OCI-LY7 (cell line): ENCODE measurements at regions not wholly inside any gene's neighbourhood (a gene's known extent, or its start where the extent isn't known, plus 50 kb on each side); places are given as distances from the start of the nearest gene placed in this dataset.

Source experiments
- BruUV-seq: library from RNA; stranded (reverse); fragments of 400-500 nt; replicated peaks from 2 replicates; lab custom pipeline; 2021; lab: Mats Ljungman, UMichigan
- CTCF ChIA-PET: fragments of 300-600 bp; sonication (Branson Sonifier 250); formaldehyde crosslinking; loops from one replicate; lab custom pipeline; 2022; ENCODE audit warnings: antibody characterized with exemption; ENCODE audit not compliant: unreplicated experiment; lab: Charles Lee
- POLR2A ChIA-PET: fragments of 300-600 bp; sonication (Branson Sonifier 250); formaldehyde crosslinking; loops from one replicate; lab custom pipeline; 2022; ENCODE audit warnings: antibody characterized with exemption; lab: Charles Lee
- DNase-seq: peaks from one replicate; pipeline ENCODE4 v3.0.0-alpha.2; 2015; ENCODE audit warnings: low spot score
- H2AFZ ChIP-seq: fragments of 200-600 bp; sonication (generic), shearing (Covaris generic); 2 replicates; pipeline ENCODE4 v1.6.1; 2014; ENCODE audit warnings: mild to moderate bottlenecking, antibody characterized with exemption, low read length, moderate library complexity
- H3K27ac ChIP-seq: fragments of 200-600 bp; sonication (generic); 2 replicates; pipeline ENCODE4 v1.5.1; 2014; ENCODE audit warnings: mixed run types, low read depth, mild to moderate bottlenecking, moderate library complexity, low read length, inconsistent platforms; ENCODE audit not compliant: poor library complexity, severe bottlenecking
- H3K36me3 ChIP-seq: fragments of 200-600 bp; sonication (generic); 2 replicates; pipeline ENCODE4 v1.6.1; 2014; ENCODE audit warnings: mild to moderate bottlenecking, antibody characterized with exemption, low read length, moderate library complexity, mixed read lengths; ENCODE audit not compliant: insufficient read depth
- H3K4me1 ChIP-seq: fragments of 200-600 bp; sonication (generic); 2 replicates; pipeline ENCODE4 v1.5.1; 2014; ENCODE audit warnings: mild to moderate bottlenecking, low read length; ENCODE audit not compliant: insufficient read depth, poor library complexity, severe bottlenecking
- H3K4me2 ChIP-seq: fragments of 200-600 bp; sonication (generic); 2 replicates; pipeline ENCODE4 v1.6.1; 2014; ENCODE audit warnings: mild to moderate bottlenecking, low read length
- H3K4me3 ChIP-seq: fragments of 200-600 bp; sonication (generic); 2 replicates; pipeline ENCODE4 v1.5.1; 2014; ENCODE audit warnings: mild to moderate bottlenecking, low read depth, low read length; ENCODE audit not compliant: poor library complexity, severe bottlenecking
- H3K79me2 ChIP-seq: fragments of 200-600 bp; sonication (generic); 2 replicates; pipeline ENCODE4 v1.6.1; 2016; ENCODE audit warnings: low read depth, mild to moderate bottlenecking, low read length, moderate library complexity, mixed read lengths; ENCODE audit not compliant: insufficient read depth
- H3K9me2 ChIP-seq: fragments of 200-600 bp; sonication (generic); 2 replicates; pipeline ENCODE4 v1.6.1; 2016; ENCODE audit warnings: mild to moderate bottlenecking, low read length, mixed read lengths; ENCODE audit not compliant: insufficient read depth
- H3K9me3 ChIP-seq: fragments of 200-600 bp; sonication (generic); 2 replicates; pipeline ENCODE4 v1.6.1; 2014; ENCODE audit warnings: mild to moderate bottlenecking, mixed run types, low read length, mixed read lengths
- H4K20me1 ChIP-seq: fragments of 200-600 bp; sonication (generic); 2 replicates; pipeline ENCODE4 v1.6.1; 2014; ENCODE audit warnings: mild to moderate bottlenecking, antibody characterized with exemption, low read length, moderate library complexity, mixed read lengths; ENCODE audit not compliant: insufficient read depth
- CTCF ChIP-seq: fragments of 200-600 bp; sonication (generic); conservative IDR thresholded peaks from 2 replicates; pipeline ENCODE4 v1.5.1; 2014; ENCODE audit warnings: mild to moderate bottlenecking, antibody characterized with exemption, low read length, moderate library complexity, mixed read lengths
- EZH2phosphoT487 ChIP-seq: fragments of 200-600 bp; sonication (generic); IDR thresholded peaks from 2 replicates; pipeline ENCODE4 v1.6.1; 2018; ENCODE audit warnings: low read depth, borderline replicate concordance, mild to moderate bottlenecking, mixed run types, antibody characterized with exemption, low read length, moderate library complexity, mixed read lengths
- intact Hi-C: fragments of 100-400 bp; cut with micrococcal nuclease; formaldehyde crosslinking; loops from one replicate; pipeline ENCODE4 v1.10.0; 2022; ENCODE audit not compliant: unreplicated experiment

GRCh38 chr1:181872562-181872961, 188.9 kb downstream of the ZNF648 start:
- no peak for DNase-seq
- intact Hi-C loops: no loop called here
- Histone ChIP-seq H3K9me3 (no peaks in the 10 kb centered on the region), H2AFZ (no peak overlapping the region), H3K4me3 (no peak overlapping the region), H3K9me2 (no peaks in the 10 kb centered on the region), H3K36me3 (no peaks in the 10 kb centered on the region), H3K4me1 (no peaks in the 10 kb centered on the region), H3K27ac (no peak overlapping the region), H4K20me1 (no peaks in the 10 kb centered on the region), H3K4me2 (no peak overlapping the region), H3K79me2 (no peaks in the 10 kb centered on the region)
- no TSS peak for BruUV-seq
- TF ChIP-seq CTCF (no peak), EZH2phosphoT487 (no peak)
- CTCF ChIA-PET: no interaction called here
- POLR2A ChIA-PET: interaction anchor here (0.7 kb wide), 1 partner anchor 149 kb away, joined by 3 read pairs; no protein-coding TSS in a partner anchor

- no peaks in the 10 kb centered on the region for H3K36me3 ChIP-seq
- no peak overlapping the region for H3K4me2 ChIP-seq
- H3K4me1 ChIP-seq: no peaks in the 10 kb centered on the region
- no peaks in the 10 kb centered on the region for H4K20me1 ChIP-seq
- no peak overlapping the region for H3K4me3 ChIP-seq
- no TSS peak for BruUV-seq
- ChIA-PET CTCF (no interaction called here), POLR2A (no interaction called here)
- TF ChIP-seq CTCF: no peak
- TF ChIP-seq EZH2phosphoT487: no peak
- intact Hi-C loops: no loop called here
- no peaks in the 10 kb centered on the region for H3K9me2 ChIP-seq
- H3K79me2 ChIP-seq: no peaks in the 10 kb centered on the region
- no peak overlapping the region for H3K27ac ChIP-seq
- no peaks in the 10 kb centered on the region for H3K9me3 ChIP-seq
- no peak overlapping the region for H2AFZ ChIP-seq
- no peak for DNase-seq
Measured at GRCh38 chr1:181863736-181864135, 197.8 kb downstream of the ZNF648 start.

GRCh38 chr1:181863006-181863405, 198.5 kb downstream of the ZNF648 start:
- no peaks in the 10 kb centered on the region for H3K79me2 ChIP-seq
- no peaks in the 10 kb centered on the region for H3K9me2 ChIP-seq
- no peak for TF ChIP-seq EZH2phosphoT487
- no peak for TF ChIP-seq CTCF
- ChIA-PET CTCF (no interaction called here), POLR2A (no interaction called here)
- no peak overlapping the region for H3K4me3 ChIP-seq
- no TSS peak for BruUV-seq
- H3K27ac ChIP-seq: no peak overlapping the region
- no peaks in the 10 kb centered on the region for H3K4me1 ChIP-seq
- no peak overlapping the region for H2AFZ ChIP-seq
- H3K4me2 ChIP-seq: no peak overlapping the region
- no peaks in the 10 kb centered on the region for H3K9me3 ChIP-seq
- H3K36me3 ChIP-seq: no peaks in the 10 kb centered on the region
- DNase-seq: no peak
- no peaks in the 10 kb centered on the region for H4K20me1 ChIP-seq
- intact Hi-C loops: no loop called here
